Pancreas (tissue), 10 donors: ENCODE measurements at regions not wholly inside any gene's neighbourhood (a gene's known extent, or its start where the extent isn't known, plus 50 kb on each side); places are given as distances from the start of the nearest gene placed in this dataset.

Source experiments
- ATAC-seq, 4 donors: fragments of 200-7000 bp; cut with Tn5 transposase; one replicate each; pipeline versions ENCODE4 v1.8.0 to v1.9.1; 2020; ENCODE audit warnings: mild to moderate bottlenecking in 4 of 4, moderate library complexity in 4 of 4
- DNase-seq, 6 donors: peaks; one replicate each; pipeline ENCODE4 v3.0.0-alpha.2; 2020
- FAIRE-seq: peaks from 2 replicates; lab custom pipeline; 2012; peaks lifted over from hg19 to GRCh38; lab: Jason Lieb, UNC
- H3K27ac ChIP-seq, 4 donors: fragments of 200-600 bp; sonication (generic); 1 replicate in 3 of 4; 2 replicates in 1 of 4; pipeline versions ENCODE4 v1.5.0 to v1.8.0; 2020
- H3K27me3 ChIP-seq, 4 donors: fragments of 200-600 bp; one replicate each; pipeline ENCODE4 v1.8.0; 2021
- H3K36me3 ChIP-seq, 3 donors: fragments of 200-600 bp; sonication (generic) in 1 of 3; one replicate each; pipeline versions ENCODE4 v1.5.0 to v1.8.0; 2020 to 2021
- H3K4me1 ChIP-seq, 3 donors: fragments of 200-600 bp; one replicate each; pipeline ENCODE4 v1.8.0; 2021
- H3K4me3 ChIP-seq, 4 donors: fragments of 200-600 bp; sonication (generic) in 2 of 4; one replicate each; pipeline versions ENCODE4 v1.5.0 to v1.8.0; 2020 to 2021
- H3K9me3 ChIP-seq, 4 donors: fragments of 200-600 bp; one replicate each; pipeline ENCODE4 v1.8.0; 2021
- CTCF ChIP-seq, 4 donors: fragments of 200-600 bp; sonication (generic) in 3 of 4; IDR thresholded peaks; one replicate each; pipeline versions ENCODE4 v1.5.0 to v1.8.0; 2021; ENCODE audit warnings: antibody characterized with exemption in 4 of 4
- WGBS, 2 donors: extraction: QIAGEN DNeasy Blood & Tissue Kit; methylation state at CpG; one replicate each; pipeline ENCODE4 v1.1.7; 2013; 5-methylcytosine and 5-hydroxymethylcytosine counted together
- intact Hi-C, 3 donors: fragments of 100-400 bp; cut with DNase I; formaldehyde crosslinking; loops; one replicate each; pipeline versions ENCODE4 v1.11.1 to v1.14.2; 2022
- donor health status: healthy with polysubstance abuse.
- donor health status: DM: no; HTN: no; CAD: no; lungs with moderate emphysema.
- donor health status: DM: no; HTN: no; CAD: no.
- donor health status: control.
- donor health status: control.
- donor health status: Bipolar disorder and iron deficiency.
- donor health status: DM: yes; HTN: yes; CAD: no.
- donor health status: DM: no; HTN: no; CAD: no.
- donor health status: DM: no; HTN: no; CAD: no.
- donor health status: DM: yes; HTN: yes; CAD: no.

- Histone ChIP-seq H3K4me3 (no peak overlapping the region), H3K27ac (no peak overlapping the region), H3K9me3 (no peaks in the 10 kb centered on the region), H3K36me3 (no peaks in the 10 kb centered on the region), H3K27me3 (no peaks in the 10 kb centered on the region), H3K4me1 (no peaks in the 10 kb centered on the region)
- ATAC-seq (no peak), FAIRE-seq (no peak), DNase-seq (no peak)
- no peak for TF ChIP-seq CTCF (IDR thresholded peaks at IDR 0.05)
- 70 to 82% methylated on average over 3 of the region's 3 CpGs for WGBS, 2 donors
- intact Hi-C loops: no loop called here
Measured at GRCh38 chr14:101284711-101285110, 276.6 kb upstream of the DIO3 start.

GRCh38 chr14:101286271-101287018 is 274.9 kb upstream of the DIO3 start:
- Histone ChIP-seq H3K4me3 (no peak overlapping the region), H3K27me3 (no peaks in the 10 kb centered on the region), H3K36me3 (no peaks in the 10 kb centered on the region), H3K4me1 (no peaks in the 10 kb centered on the region), H3K9me3 (no peaks in the 10 kb centered on the region), H3K27ac (no peak overlapping the region)
- ATAC-seq (no peak), FAIRE-seq (no peak), DNase-seq (no peak)
- 63 to 72% methylated on average over 19 of the region's 19 CpGs for WGBS, 2 donors
- no peak for TF ChIP-seq CTCF (IDR thresholded peaks at IDR 0.05)
- intact Hi-C loops: no loop called here

GRCh38 chr14:101288436-101289229 is 272.7 kb upstream of the DIO3 start:
- 32 to 34% methylated on average over 20 of the region's 20 CpGs for WGBS, 2 donors
- Histone ChIP-seq H3K4me3 (no peak overlapping the region), H3K4me1 (no peaks in the 10 kb centered on the region), H3K36me3 (no peaks in the 10 kb centered on the region), H3K9me3 (no peaks in the 10 kb centered on the region), H3K27ac (no peak overlapping the region), H3K27me3 (no peaks in the 10 kb centered on the region)
- intact Hi-C loops: no loop called here
- FAIRE-seq: no peak
- DNase-seq: peak in 1 of 6 donors; percentile 14
- ATAC-seq: peak in 3 of 4 donors; percentile 30 to 62 (median 58)
- TF ChIP-seq CTCF (IDR thresholded peaks at IDR 0.05): no peak

GRCh38 chr14:101289230-101289690 is 272.0 kb upstream of the DIO3 start:
- 21 to 36% methylated on average over 13 of the region's 13 CpGs for WGBS, 2 donors

More at GRCh38 chr14:101289230-101289690, 272.0 kb upstream of the DIO3 start:
- no peaks in the 10 kb centered on the region for H3K27me3 ChIP-seq
- H3K36me3 ChIP-seq: no peaks in the 10 kb centered on the region
- TF ChIP-seq CTCF (IDR thresholded peaks at IDR 0.05): no peak
- DNase-seq (no peak), ATAC-seq (peak in 1 of 4 donors; percentile 27), FAIRE-seq (no peak)
- no peaks in the 10 kb centered on the region for H3K4me1 ChIP-seq
- intact Hi-C loops: no loop called here
- H3K9me3 ChIP-seq: no peaks in the 10 kb centered on the region
- no peak overlapping the region for H3K4me3 ChIP-seq
- H3K27ac ChIP-seq: no peak overlapping the region
